KMS-11 (cell line): ENCODE measurements at regions not wholly inside any gene's neighbourhood (a gene's known extent, or its start where the extent isn't known, plus 50 kb on each side); places are given as distances from the start of the nearest gene placed in this dataset.

Experiments used
- H2AFZ ChIP-seq: fragments of 200-600 bp; sonication (generic); 2 replicates; pipeline ENCODE4 v1.6.1; 2016; ENCODE audit warnings: antibody characterized with exemption, mixed run types, low read depth
- H3K27ac ChIP-seq: fragments of 200-600 bp; sonication (generic); 2 replicates; pipeline ENCODE4 v1.6.1; 2016; ENCODE audit warnings: mild to moderate bottlenecking, mixed run types
- H3K27me3 ChIP-seq: fragments of 200-600 bp; sonication (generic); 2 replicates; pipeline ENCODE4 v1.6.1; 2017; ENCODE audit warnings: mild to moderate bottlenecking, low read depth, mixed run types, moderate library complexity; ENCODE audit not compliant: insufficient read depth
- H3K36me3 ChIP-seq: fragments of 200-600 bp; sonication (generic); 2 replicates; pipeline ENCODE4 v1.6.1; 2017; ENCODE audit warnings: mild to moderate bottlenecking, mixed run types; ENCODE audit not compliant: insufficient read depth
- H3K4me1 ChIP-seq: fragments of 200-600 bp; sonication (generic); 2 replicates; pipeline ENCODE4 v1.6.1; 2016; ENCODE audit warnings: mild to moderate bottlenecking, low read depth, mixed run types; ENCODE audit not compliant: poor library complexity, severe bottlenecking
- H3K4me2 ChIP-seq: fragments of 200-600 bp; sonication (generic); 2 replicates; pipeline ENCODE4 v1.7.0; 2016; ENCODE audit warnings: mild to moderate bottlenecking, mixed run types
- H3K4me3 ChIP-seq: fragments of 200-600 bp; sonication (generic); IDR thresholded peaks from 2 replicates; pipeline ENCODE4 v1.6.1; 2017; ENCODE audit warnings: low read depth, low read length, mixed read lengths; ENCODE audit not compliant: insufficient read depth
- H3K79me2 ChIP-seq: fragments of 200-600 bp; sonication (generic); 2 replicates; pipeline ENCODE4 v1.6.1; 2016; ENCODE audit warnings: low read depth, mixed run types; ENCODE audit not compliant: insufficient read depth
- H3K9ac ChIP-seq: fragments of 200-600 bp; sonication (generic); 2 replicates; pipeline ENCODE4 v1.6.1; 2016; ENCODE audit warnings: mild to moderate bottlenecking, mixed run types
- H4K20me1 ChIP-seq: fragments of 200-600 bp; sonication (generic); 2 replicates; pipeline ENCODE4 v1.6.1; 2016; ENCODE audit warnings: mild to moderate bottlenecking, mixed run types; ENCODE audit not compliant: insufficient read depth
- TF ChIP-seq, protein P1 (sequence below): fragments of 200-600 bp; sonication (generic); conservative IDR thresholded peaks from 2 replicates; pipeline ENCODE4 v1.6.1; 2017; ENCODE audit warnings: low read depth, mild to moderate bottlenecking, antibody characterized with exemption, low read length, moderate library complexity, mixed read lengths

DNA sequence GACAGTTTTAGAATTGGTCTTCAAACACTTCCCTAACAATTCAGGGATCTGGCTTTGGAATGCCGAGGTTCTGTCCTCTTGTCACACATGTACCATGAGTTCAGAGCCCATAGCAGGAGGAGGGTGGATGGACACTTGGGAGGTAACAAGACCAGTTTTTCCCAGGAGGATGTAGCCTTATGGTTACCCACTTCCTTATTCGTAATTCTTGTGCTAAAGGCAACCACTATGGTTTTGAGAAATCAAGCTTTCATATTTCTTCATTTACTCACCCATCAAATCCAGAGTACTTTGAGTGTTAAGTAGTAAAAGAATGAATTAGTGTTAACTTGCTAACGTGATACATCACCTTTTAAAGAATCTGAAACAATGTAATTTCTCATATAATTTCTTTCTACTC lies 479.6 kb upstream of the ALCAM start:
- Histone ChIP-seq H3K79me2 (no peaks in the 10 kb centered on the region), H3K4me3 (no peak overlapping the region), H3K4me1 (no peaks in the 10 kb centered on the region), H3K27ac (no peak overlapping the region), H3K36me3 (no peaks in the 10 kb centered on the region), H4K20me1 (no peaks in the 10 kb centered on the region), H2AFZ (no peak overlapping the region), H3K9ac (no peak overlapping the region), H3K4me2 (no peak overlapping the region), H3K27me3 (no peaks in the 10 kb centered on the region)
- TF ChIP-seq, protein P1, sequence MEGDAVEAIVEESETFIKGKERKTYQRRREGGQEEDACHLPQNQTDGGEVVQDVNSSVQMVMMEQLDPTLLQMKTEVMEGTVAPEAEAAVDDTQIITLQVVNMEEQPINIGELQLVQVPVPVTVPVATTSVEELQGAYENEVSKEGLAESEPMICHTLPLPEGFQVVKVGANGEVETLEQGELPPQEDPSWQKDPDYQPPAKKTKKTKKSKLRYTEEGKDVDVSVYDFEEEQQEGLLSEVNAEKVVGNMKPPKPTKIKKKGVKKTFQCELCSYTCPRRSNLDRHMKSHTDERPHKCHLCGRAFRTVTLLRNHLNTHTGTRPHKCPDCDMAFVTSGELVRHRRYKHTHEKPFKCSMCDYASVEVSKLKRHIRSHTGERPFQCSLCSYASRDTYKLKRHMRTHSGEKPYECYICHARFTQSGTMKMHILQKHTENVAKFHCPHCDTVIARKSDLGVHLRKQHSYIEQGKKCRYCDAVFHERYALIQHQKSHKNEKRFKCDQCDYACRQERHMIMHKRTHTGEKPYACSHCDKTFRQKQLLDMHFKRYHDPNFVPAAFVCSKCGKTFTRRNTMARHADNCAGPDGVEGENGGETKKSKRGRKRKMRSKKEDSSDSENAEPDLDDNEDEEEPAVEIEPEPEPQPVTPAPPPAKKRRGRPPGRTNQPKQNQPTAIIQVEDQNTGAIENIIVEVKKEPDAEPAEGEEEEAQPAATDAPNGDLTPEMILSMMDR: no peak

DNA sequence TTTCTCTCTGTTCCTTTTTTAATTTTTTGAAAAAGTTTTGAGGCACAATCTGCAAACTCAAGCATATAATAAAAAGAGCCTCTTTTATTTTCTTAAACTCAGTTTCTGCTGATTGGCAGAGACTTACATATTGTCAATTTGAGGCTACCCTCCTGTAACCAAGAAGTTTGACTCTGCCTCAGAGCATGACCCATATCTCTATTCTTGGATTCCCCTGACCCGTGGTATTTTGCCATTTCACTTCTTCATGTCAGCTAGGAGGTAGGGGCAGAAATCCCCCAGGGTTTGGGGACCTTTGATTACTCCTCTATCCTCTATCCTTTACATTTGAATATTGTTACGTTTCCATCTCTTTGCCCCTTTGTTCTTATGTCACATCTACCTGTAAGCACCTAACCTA lies 479.1 kb upstream of the ALCAM start:
- Histone ChIP-seq H3K27ac (no peak overlapping the region), H3K36me3 (no peaks in the 10 kb centered on the region), H2AFZ (no peak overlapping the region), H3K4me2 (no peak overlapping the region), H4K20me1 (no peaks in the 10 kb centered on the region), H3K4me3 (no peak overlapping the region), H3K79me2 (no peaks in the 10 kb centered on the region), H3K27me3 (no peaks in the 10 kb centered on the region), H3K9ac (no peak overlapping the region), H3K4me1 (no peaks in the 10 kb centered on the region)
- TF ChIP-seq, protein P1: no peak

DNA sequence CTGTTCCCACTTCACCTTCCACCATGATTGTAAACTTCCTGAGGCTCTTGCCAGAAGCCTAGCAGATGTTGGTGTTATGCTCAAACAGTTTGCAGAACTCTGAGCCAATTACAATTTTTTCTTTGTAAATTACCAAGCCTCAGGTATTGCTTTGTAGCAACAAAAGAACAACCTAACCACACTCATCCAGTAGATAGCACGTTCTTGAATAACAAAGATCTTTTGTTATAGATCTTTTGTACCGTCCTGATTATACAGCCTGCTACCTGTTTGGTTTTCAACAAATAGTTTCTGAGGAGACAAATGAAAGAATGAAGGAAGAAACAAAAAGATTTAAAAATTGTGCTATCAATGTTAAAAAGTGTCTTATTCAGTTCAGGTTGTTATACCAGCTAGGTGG lies 474.7 kb upstream of the ALCAM start:
- no peaks in the 10 kb centered on the region for H3K27me3 ChIP-seq
- H3K9ac ChIP-seq: no peak overlapping the region
- no peaks in the 10 kb centered on the region for H3K79me2 ChIP-seq
- H3K4me1 ChIP-seq: no peaks in the 10 kb centered on the region
- no peaks in the 10 kb centered on the region for H4K20me1 ChIP-seq
- H3K4me3 ChIP-seq: no peak overlapping the region
- no peak overlapping the region for H3K27ac ChIP-seq
- H3K4me2 ChIP-seq: no peak overlapping the region
- TF ChIP-seq, protein P1: no peak
- H3K36me3 ChIP-seq: no peaks in the 10 kb centered on the region
- H2AFZ ChIP-seq: no peak overlapping the region

DNA sequence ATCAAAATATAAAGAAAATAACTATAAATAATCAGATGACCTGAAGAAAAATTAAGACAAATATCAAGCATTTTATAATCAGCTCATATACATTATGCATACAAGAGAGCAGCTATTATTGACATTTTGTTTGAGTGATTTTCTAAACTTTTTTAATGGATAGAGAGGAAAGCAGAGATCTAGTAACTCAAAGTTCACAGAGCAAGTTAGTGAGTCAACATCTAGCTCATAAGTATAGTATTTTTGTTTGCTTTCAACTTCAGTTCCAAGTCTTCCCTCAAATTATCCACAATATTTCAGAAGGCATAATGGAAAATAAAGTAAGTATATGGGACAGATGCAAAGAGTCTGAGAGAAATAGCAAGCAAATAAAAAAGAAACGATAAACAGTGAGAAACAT lies 470.1 kb upstream of the ALCAM start:
- TF ChIP-seq, protein P1: no peak
- no peaks in the 10 kb centered on the region for H3K79me2 ChIP-seq
- no peak overlapping the region for H2AFZ ChIP-seq

DNA sequence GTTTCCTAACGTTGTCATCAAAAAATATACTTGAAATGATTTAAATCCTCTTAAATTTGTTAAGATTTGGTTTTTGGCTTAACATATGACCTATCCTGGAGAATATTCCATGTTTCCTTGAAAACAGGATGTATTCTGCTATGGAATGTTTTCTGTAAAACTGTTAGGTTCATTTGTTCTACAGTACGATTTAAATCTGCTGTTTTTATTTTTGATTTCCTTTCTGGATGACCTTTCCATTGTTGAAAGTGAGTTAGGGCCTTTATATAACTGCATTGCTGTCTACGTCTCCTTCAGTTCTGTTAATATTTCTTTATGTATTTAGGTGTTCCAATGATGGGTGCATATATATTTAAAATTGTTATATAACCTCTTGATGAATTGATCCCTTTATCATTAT lies 465.3 kb upstream of the ALCAM start:
- H3K79me2 ChIP-seq: no peaks in the 10 kb centered on the region
- H3K36me3 ChIP-seq: no peaks in the 10 kb centered on the region
- H2AFZ ChIP-seq: no peak overlapping the region
- H3K27ac ChIP-seq: no peak overlapping the region
- no peak overlapping the region for H3K4me3 ChIP-seq
- TF ChIP-seq, protein P1: no peak
- no peaks in the 10 kb centered on the region for H3K27me3 ChIP-seq
- H3K4me1 ChIP-seq: no peaks in the 10 kb centered on the region
- H3K4me2 ChIP-seq: no peak overlapping the region
- H4K20me1 ChIP-seq: no peaks in the 10 kb centered on the region
- H3K9ac ChIP-seq: no peak overlapping the region

More for the DNA sequence above, 470.1 kb upstream of the ALCAM start:
- no peak overlapping the region for H3K27ac ChIP-seq
- no peaks in the 10 kb centered on the region for H3K27me3 ChIP-seq
- H3K4me2 ChIP-seq: no peak overlapping the region
- H4K20me1 ChIP-seq: no peaks in the 10 kb centered on the region
- no peak overlapping the region for H3K9ac ChIP-seq
- H3K4me1 ChIP-seq: no peaks in the 10 kb centered on the region
- H3K4me3 ChIP-seq: no peak overlapping the region
- no peaks in the 10 kb centered on the region for H3K36me3 ChIP-seq
